ENCODE measurements at regions not wholly inside any gene's neighbourhood (a gene's known extent, or its start where the extent isn't known, plus 50 kb on each side); places are given as distances from the start of the nearest gene placed in this dataset.

GRCh38 chr6:109222848-109223247, 127.5 kb downstream of the CEP57L1 start:
- TF ChIP-seq CTCF (conservative IDR thresholded peaks at IDR 0.05; ENCODE audit: low read length), result no peak
- no peak for DNase-seq (ENCODE audit: low read depth)
- no peak overlapping the region for H3K4me3 ChIP-seq (ENCODE audit: low read length)

- H3K4me3 ChIP-seq (ENCODE audit: low read length), result no peak overlapping the region
- TF ChIP-seq CTCF (conservative IDR thresholded peaks at IDR 0.05; ENCODE audit: low read length), result no peak; the same call in 1 of the 2 replicates
Observed at GRCh38 chr6:109221543-109222195, 126.4 kb downstream of the CEP57L1 start.

More at GRCh38 chr6:109221543-109222195, 126.4 kb downstream of the CEP57L1 start:
- no peak for DNase-seq (ENCODE audit: low read depth)

Data from AG10803 (cell line).